ENCODE measurements at regions not wholly inside any gene's neighbourhood (a gene's known extent, or its start where the extent isn't known, plus 50 kb on each side); places are given as distances from the start of the nearest gene placed in this dataset.

DNA sequence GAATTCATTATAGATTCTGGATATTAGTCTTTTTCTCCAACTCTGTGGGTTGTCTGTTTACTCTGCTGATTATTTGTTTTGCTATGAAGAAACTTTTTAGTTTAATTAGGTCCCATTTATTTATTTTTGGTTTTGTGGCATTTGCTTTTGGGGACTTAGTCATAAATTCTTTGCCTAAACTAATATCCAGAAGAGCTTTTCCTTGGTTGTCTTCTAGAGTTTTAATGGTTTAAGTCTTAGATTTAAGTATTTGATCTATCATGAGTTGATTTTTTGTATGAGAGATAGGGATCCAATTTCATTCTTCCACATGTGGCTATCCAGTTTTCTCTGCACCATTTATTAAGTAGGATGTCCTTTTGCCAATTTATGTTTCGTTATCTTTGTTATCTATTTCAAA, 683.4 kb upstream of the FBXO33 start:
- TF ChIP-seq, protein P1, sequence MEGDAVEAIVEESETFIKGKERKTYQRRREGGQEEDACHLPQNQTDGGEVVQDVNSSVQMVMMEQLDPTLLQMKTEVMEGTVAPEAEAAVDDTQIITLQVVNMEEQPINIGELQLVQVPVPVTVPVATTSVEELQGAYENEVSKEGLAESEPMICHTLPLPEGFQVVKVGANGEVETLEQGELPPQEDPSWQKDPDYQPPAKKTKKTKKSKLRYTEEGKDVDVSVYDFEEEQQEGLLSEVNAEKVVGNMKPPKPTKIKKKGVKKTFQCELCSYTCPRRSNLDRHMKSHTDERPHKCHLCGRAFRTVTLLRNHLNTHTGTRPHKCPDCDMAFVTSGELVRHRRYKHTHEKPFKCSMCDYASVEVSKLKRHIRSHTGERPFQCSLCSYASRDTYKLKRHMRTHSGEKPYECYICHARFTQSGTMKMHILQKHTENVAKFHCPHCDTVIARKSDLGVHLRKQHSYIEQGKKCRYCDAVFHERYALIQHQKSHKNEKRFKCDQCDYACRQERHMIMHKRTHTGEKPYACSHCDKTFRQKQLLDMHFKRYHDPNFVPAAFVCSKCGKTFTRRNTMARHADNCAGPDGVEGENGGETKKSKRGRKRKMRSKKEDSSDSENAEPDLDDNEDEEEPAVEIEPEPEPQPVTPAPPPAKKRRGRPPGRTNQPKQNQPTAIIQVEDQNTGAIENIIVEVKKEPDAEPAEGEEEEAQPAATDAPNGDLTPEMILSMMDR (IDR thresholded peaks at IDR 0.05), result no peak
- TF ChIP-seq ZFX (IDR thresholded peaks at IDR 0.05; ENCODE audit: borderline replicate concordance), result no peak

Measured in 22Rv1 (cell line).